ENCODE measurements at regions not wholly inside any gene's neighbourhood (a gene's known extent, or its start where the extent isn't known, plus 50 kb on each side); places are given as distances from the start of the nearest gene placed in this dataset.

DNA sequence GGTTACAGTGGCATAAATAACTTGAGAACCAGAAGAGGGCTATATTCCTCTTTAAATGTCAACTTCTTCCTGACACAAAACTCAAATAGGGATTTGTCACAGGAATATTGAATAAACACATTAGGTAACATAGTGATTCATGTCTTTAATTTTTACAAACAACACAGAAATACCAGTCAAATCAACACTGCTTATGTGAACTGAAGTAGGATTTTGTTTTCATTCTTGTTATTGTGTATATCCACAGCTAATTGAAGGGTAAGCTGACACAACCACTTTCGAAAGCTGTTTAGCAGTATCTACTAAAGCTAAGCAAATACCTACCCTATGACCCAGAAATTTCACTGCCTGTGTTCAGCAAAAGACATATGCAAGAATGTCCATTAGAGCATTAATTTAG lies 120.4 kb upstream of the EOLA2 start:
- no peak for TF ChIP-seq CTCF (conservative IDR thresholded peaks at IDR 0.05; ENCODE audit: low read depth, low read length)
- TF ChIP-seq EZH2 (IDR thresholded peaks at IDR 0.05; ENCODE audit: borderline replicate concordance, low read depth, low read length, poor library complexity, severe bottlenecking): no peak
